ENCODE measurements at regions not wholly inside any gene's neighbourhood (a gene's known extent, or its start where the extent isn't known, plus 50 kb on each side); places are given as distances from the start of the nearest gene placed in this dataset.

- Histone ChIP-seq H3K9me2 (ENCODE audit: low read depth, low read length) (no peaks in the 10 kb centered on the region), H3F3A (ENCODE audit: insufficient read depth, low read length) (no peaks in the 10 kb centered on the region), H2AFZ (ENCODE audit: low read length) (no peak overlapping the region), H3K27ac (ENCODE audit: low read depth, low read length, poor library complexity, severe bottlenecking) (no peak overlapping the region), H3K9me3 (ENCODE audit: low read length) (peaks cover 7% of the 10 kb centered on the region; the same call in 1 of the 2 replicates), H3K79me2 (ENCODE audit: insufficient read depth, low read length) (no peaks in the 10 kb centered on the region), H3K36me3 (ENCODE audit: insufficient read depth, low read length) (no peaks in the 10 kb centered on the region), H3K4me2 (ENCODE audit: low read length) (no peak overlapping the region), H3K4me3 (ENCODE audit: low read depth, low read length, poor library complexity, severe bottlenecking) (no peak overlapping the region), H3K9ac (ENCODE audit: low read length) (no peak overlapping the region), H3K27me3 (ENCODE audit: insufficient read depth, low read length) (no peaks in the 10 kb centered on the region), H4K20me1 (ENCODE audit: insufficient read depth, low read length) (no peaks in the 10 kb centered on the region), H3K4me1 (ENCODE audit: insufficient read depth, low read length, severe bottlenecking) (no peaks in the 10 kb centered on the region)
- TF ChIP-seq EZH2 (IDR thresholded peaks at IDR 0.05; ENCODE audit: borderline replicate concordance, low read length) (no peak), CTCF (IDR thresholded peaks at IDR 0.05; ENCODE audit: low read length) (no peak)
Observed at GRCh38 chr5:158326256-158326655, 467.3 kb upstream of the CLINT1 start.

GRCh38 chr5:158324236-158324635 lies 465.3 kb upstream of the CLINT1 start:
- Histone ChIP-seq H3K4me3 (ENCODE audit: low read depth, low read length, poor library complexity, severe bottlenecking) (no peak overlapping the region), H3K4me2 (ENCODE audit: low read length) (no peak overlapping the region), H3K27ac (ENCODE audit: low read depth, low read length, poor library complexity, severe bottlenecking) (no peak overlapping the region), H3K79me2 (ENCODE audit: insufficient read depth, low read length) (no peaks in the 10 kb centered on the region), H3K9me3 (ENCODE audit: low read length) (0 out of 2 replicates have a peak, but pooled peaks cover 2% of the 10 kb centered on the region), H3K9ac (ENCODE audit: low read length) (no peak overlapping the region), H3K27me3 (ENCODE audit: insufficient read depth, low read length) (no peaks in the 10 kb centered on the region), H3K9me2 (ENCODE audit: low read depth, low read length) (no peaks in the 10 kb centered on the region), H3F3A (ENCODE audit: insufficient read depth, low read length) (no peaks in the 10 kb centered on the region), H4K20me1 (ENCODE audit: insufficient read depth, low read length) (no peaks in the 10 kb centered on the region), H3K36me3 (ENCODE audit: insufficient read depth, low read length) (no peaks in the 10 kb centered on the region), H3K4me1 (ENCODE audit: insufficient read depth, low read length, severe bottlenecking) (no peaks in the 10 kb centered on the region), H2AFZ (ENCODE audit: low read length) (no peak overlapping the region)
- TF ChIP-seq CTCF (IDR thresholded peaks at IDR 0.05; ENCODE audit: low read length), result no peak
- TF ChIP-seq EZH2 (IDR thresholded peaks at IDR 0.05; ENCODE audit: borderline replicate concordance, low read length), result no peak

GRCh38 chr5:158322620-158323019 lies 463.7 kb upstream of the CLINT1 start:
- H3K4me1 ChIP-seq (ENCODE audit: insufficient read depth, low read length, severe bottlenecking), result no peaks in the 10 kb centered on the region
- H3K79me2 ChIP-seq (ENCODE audit: insufficient read depth, low read length), result no peaks in the 10 kb centered on the region
- no peaks in the 10 kb centered on the region for H3F3A ChIP-seq (ENCODE audit: insufficient read depth, low read length)
- TF ChIP-seq EZH2 (IDR thresholded peaks at IDR 0.05; ENCODE audit: borderline replicate concordance, low read length) (no peak), CTCF (IDR thresholded peaks at IDR 0.05; ENCODE audit: low read length) (no peak)
- H3K36me3 ChIP-seq (ENCODE audit: insufficient read depth, low read length), result no peaks in the 10 kb centered on the region
- H4K20me1 ChIP-seq (ENCODE audit: insufficient read depth, low read length), result no peaks in the 10 kb centered on the region
- no peaks in the 10 kb centered on the region for H3K9me3 ChIP-seq (ENCODE audit: low read length)
- no peak overlapping the region for H3K9ac ChIP-seq (ENCODE audit: low read length)
- H3K4me2 ChIP-seq (ENCODE audit: low read length), result no peak overlapping the region
- no peaks in the 10 kb centered on the region for H3K9me2 ChIP-seq (ENCODE audit: low read depth, low read length)
- H3K27ac ChIP-seq (ENCODE audit: low read depth, low read length, poor library complexity, severe bottlenecking), result no peak overlapping the region
- H2AFZ ChIP-seq (ENCODE audit: low read length), result no peak overlapping the region
- H3K27me3 ChIP-seq (ENCODE audit: insufficient read depth, low read length), result no peaks in the 10 kb centered on the region
- H3K4me3 ChIP-seq (ENCODE audit: low read depth, low read length, poor library complexity, severe bottlenecking), result no peak overlapping the region
